Adrenal gland (tissue), 9 donors: ENCODE measurements at regions not wholly inside any gene's neighbourhood (a gene's known extent, or its start where the extent isn't known, plus 50 kb on each side); places are given as distances from the start of the nearest gene placed in this dataset.
A peak's percentile ranks its signal among the peaks of the same experiment; 100 is the strongest.

Experiments used
- DNase-seq, 7 donors: peaks; one replicate each; pipeline ENCODE4 v3.0.0-alpha.2; 2019 to 2020
- H3K27ac ChIP-seq, 5 donors: fragments of 200-600 bp; sonication (generic) in 4 of 5; 1 replicate in 3 of 5; 2 replicates in 2 of 5; pipeline versions ENCODE4 v1.5.1 to v1.8.0; 2016 to 2020; ENCODE audit warnings: mild to moderate bottlenecking in 1 of 5
- H3K27me3 ChIP-seq: fragments of 200-600 bp; 2 replicates; pipeline ENCODE4 v1.8.0; 2021
- H3K36me3 ChIP-seq, 2 donors: fragments of 200-600 bp; replicated peaks in 1 of 2; 1 replicate in 1 of 2; 2 replicates in 1 of 2; pipeline versions ENCODE4 v1.5.1 to v1.8.0; 2018 to 2022
- H3K4me1 ChIP-seq, 2 donors: fragments of 200-600 bp; replicated peaks in 1 of 2; 1 replicate in 1 of 2; 2 replicates in 1 of 2; pipeline versions ENCODE4 v1.5.1 to v1.8.0; 2018 to 2021
- H3K4me3 ChIP-seq, 4 donors: fragments of 200-600 bp; sonication (generic) in 3 of 4; one replicate each; pipeline ENCODE4 v1.5.1; 2016 to 2018
- H3K9me3 ChIP-seq, 3 donors: fragments of 200-600 bp; sonication (generic) in 1 of 3; replicated peaks in 1 of 3; 1 replicate in 2 of 3; 2 replicates in 1 of 3; pipeline versions ENCODE4 v1.5.1 to v1.8.0; 2016 to 2021
- POLR2A ChIP-seq, 2 donors: fragments of 450-650 bp; IDR thresholded peaks; one replicate each; pipeline ENCODE4 v1.6.1; 2017; ENCODE audit warnings: antibody characterized with exemption in 2 of 2, mild to moderate bottlenecking in 2 of 2, moderate library complexity in 1 of 2
- WGBS, 4 donors: extraction: QIAGEN DNeasy Blood & Tissue Kit in 2 of 4; methylation state at CpG; one replicate each; pipeline versions ENCODE4 v1.1.5 to v1.1.7; 2013 to 2017; 5-methylcytosine and 5-hydroxymethylcytosine counted together
- intact Hi-C, 2 donors: fragments of 100-400 bp; cut with DNase I; formaldehyde crosslinking; loops; one replicate each; pipeline versions ENCODE4 v1.14.1 to v1.15.0; 2022 to 2023
- TF ChIP-seq, protein P1 (sequence below), 6 experiments: fragments of 450-650 bp in 4 of 6; fragments of 200-600 bp in 2 of 6; sonication (generic) in 1 of 6; IDR thresholded peaks; 1 replicate in 5 of 6; 2 replicates in 1 of 6; pipeline versions ENCODE4 v1.5.1 to v1.8.0; 2016 to 2021; ENCODE audit warnings: antibody characterized with exemption in 6 of 6, mild to moderate bottlenecking in 2 of 6, moderate library complexity in 1 of 6
- donor health status: healthy with polysubstance abuse.
- donor health status: Bipolar disorder and iron deficiency.
- donor health status: DM: yes; HTN: yes; CAD: no.
- donor health status: DM: no; HTN: no; CAD: no.
- donor health status: DM: no; HTN: no; CAD: no.

DNA sequence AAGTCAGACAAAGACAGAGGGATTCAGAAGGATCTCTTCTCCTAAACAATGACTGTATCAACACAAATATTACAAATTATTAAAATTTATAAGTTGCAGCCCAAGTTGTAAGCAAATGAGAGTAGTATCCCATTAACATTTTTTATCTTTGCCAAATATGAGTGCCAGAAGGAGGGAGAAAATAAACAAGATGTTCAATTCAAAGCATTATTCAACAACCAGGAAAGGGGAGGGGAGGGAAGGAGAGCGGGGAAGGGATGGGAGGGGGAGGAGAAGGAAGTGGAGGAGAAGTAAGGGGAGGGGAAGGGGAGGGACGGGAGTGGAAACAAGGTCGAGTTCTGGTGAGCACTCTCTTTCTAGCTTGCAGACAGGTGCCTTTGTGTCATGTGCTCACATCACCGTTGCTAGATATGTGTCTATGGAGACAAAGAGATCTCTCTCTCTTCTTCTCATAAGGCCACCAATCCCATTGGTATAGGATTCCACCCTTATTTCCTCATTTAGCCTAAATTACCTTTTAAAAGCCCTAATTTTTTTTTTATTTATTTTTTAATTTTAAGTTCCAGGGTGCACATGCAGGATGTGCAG, 679.6 kb upstream of the CHAC2 start:
- Histone ChIP-seq H3K27ac (no peak overlapping the region), H3K9me3 (no peaks in the 10 kb centered on the region), H3K36me3 (no peaks in the 10 kb centered on the region), H3K4me3 (no peak overlapping the region), H3K4me1 (no peaks in the 10 kb centered on the region), H3K27me3 (no peaks in the 10 kb centered on the region)
- no peak for DNase-seq
- 53 to 69% (median 59%) methylated on average over 4 of the region's 4 CpGs for WGBS, 4 donors
- TF ChIP-seq, protein P1, sequence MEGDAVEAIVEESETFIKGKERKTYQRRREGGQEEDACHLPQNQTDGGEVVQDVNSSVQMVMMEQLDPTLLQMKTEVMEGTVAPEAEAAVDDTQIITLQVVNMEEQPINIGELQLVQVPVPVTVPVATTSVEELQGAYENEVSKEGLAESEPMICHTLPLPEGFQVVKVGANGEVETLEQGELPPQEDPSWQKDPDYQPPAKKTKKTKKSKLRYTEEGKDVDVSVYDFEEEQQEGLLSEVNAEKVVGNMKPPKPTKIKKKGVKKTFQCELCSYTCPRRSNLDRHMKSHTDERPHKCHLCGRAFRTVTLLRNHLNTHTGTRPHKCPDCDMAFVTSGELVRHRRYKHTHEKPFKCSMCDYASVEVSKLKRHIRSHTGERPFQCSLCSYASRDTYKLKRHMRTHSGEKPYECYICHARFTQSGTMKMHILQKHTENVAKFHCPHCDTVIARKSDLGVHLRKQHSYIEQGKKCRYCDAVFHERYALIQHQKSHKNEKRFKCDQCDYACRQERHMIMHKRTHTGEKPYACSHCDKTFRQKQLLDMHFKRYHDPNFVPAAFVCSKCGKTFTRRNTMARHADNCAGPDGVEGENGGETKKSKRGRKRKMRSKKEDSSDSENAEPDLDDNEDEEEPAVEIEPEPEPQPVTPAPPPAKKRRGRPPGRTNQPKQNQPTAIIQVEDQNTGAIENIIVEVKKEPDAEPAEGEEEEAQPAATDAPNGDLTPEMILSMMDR (IDR thresholded peaks at IDR 0.05), result no peak
- no peak for TF ChIP-seq POLR2A (IDR thresholded peaks at IDR 0.05)
- intact Hi-C loops, result no loop called here

DNA sequence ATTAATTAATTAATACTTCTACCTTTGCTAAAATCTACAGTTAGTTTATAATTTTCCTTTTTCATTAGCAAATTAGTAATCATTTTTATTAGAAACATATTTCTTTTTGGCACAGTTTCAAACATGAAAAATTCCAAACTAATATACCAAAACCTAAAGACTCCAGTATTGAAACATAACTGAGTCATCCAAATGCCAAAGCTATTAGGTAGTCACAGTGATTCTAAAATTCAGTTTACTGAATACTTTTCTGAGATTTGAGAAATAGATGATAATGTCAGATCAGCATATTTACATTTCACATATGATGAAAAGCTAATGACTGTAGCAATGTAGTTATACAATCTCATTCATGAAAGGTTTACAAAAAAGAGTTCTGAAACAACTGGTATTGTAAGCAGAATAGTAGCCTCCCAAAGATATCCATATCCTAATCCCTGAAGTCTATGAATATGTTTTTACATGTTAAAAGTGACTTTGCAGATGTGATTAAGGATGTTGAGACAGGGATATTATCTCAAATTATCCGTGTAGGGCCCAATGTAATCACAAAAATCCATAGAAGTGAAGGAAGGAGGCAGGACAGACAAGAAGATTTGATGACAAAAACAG, 680.2 kb upstream of the CHAC2 start:
- Histone ChIP-seq H3K27ac (no peak overlapping the region), H3K36me3 (no peaks in the 10 kb centered on the region), H3K4me3 (no peak overlapping the region), H3K4me1 (no peaks in the 10 kb centered on the region), H3K27me3 (no peaks in the 10 kb centered on the region), H3K9me3 (no peaks in the 10 kb centered on the region)
- no peak for DNase-seq
- no peak for TF ChIP-seq POLR2A (IDR thresholded peaks at IDR 0.05)
- TF ChIP-seq, protein P1 (IDR thresholded peaks at IDR 0.05), result no peak
- intact Hi-C loops, result no loop called here
- WGBS, 4 donors, result 57 to 70% (median 61%) methylated on average over 1 of the region's 1 CpG

DNA sequence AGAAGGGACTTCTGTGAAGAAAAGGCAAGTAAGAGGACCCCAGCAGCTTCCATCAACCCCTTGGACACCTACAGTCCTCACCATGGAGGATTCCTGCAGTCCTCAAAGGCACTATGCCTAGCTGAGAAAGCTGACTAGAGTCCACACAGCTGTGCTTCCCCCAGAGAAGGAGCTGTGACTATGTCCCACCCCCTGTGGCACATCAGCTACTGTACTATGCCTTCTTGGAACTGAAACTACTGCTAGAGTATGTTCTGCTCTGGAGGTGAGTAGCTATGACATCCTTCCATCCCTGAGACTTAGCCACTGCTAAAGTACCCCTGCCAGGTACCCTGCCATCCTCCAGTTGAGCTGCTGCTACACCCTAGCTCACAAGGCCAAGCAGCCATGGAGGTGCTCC, 690.2 kb upstream of the CHAC2 start:
- no peak for DNase-seq
- intact Hi-C loops, result no loop called here
- TF ChIP-seq, protein P1 (IDR thresholded peaks at IDR 0.05), result no peak
- TF ChIP-seq POLR2A (IDR thresholded peaks at IDR 0.05), result no peak
- Histone ChIP-seq H3K36me3 (no peaks in the 10 kb centered on the region), H3K4me3 (no peak overlapping the region), H3K27ac (no peak overlapping the region), H3K4me1 (no peaks in the 10 kb centered on the region), H3K27me3 (no peaks in the 10 kb centered on the region), H3K9me3 (no peaks in the 10 kb centered on the region)

DNA sequence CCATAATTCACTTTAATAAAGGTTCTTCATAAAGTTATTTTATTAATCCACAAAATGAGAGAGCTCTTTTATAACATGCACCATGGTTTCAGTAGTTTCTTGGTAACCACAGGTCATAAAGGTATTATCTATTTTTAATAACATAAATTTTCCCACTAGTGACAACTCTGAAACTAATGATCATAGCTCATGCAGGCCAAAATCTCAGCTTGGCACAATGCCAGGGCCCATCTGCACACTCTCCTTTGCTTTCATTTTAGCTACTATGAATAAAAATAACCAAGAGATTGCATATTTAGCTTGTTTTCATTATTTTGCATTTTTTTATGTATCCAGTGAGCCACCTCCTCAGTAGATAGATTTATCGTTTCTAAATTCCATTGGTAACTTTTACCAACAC, 691.8 kb upstream of the CHAC2 start:
- Histone ChIP-seq H3K36me3 (no peaks in the 10 kb centered on the region), H3K4me1 (no peaks in the 10 kb centered on the region), H3K27me3 (no peaks in the 10 kb centered on the region), H3K27ac (no peak overlapping the region), H3K4me3 (no peak overlapping the region), H3K9me3 (no peaks in the 10 kb centered on the region)
- peak in 2 of 7 donors; percentile 5 to 21 for DNase-seq
- intact Hi-C loops, result no loop called here
- WGBS, 4 donors, result 58 to 83% (median 72%) methylated on average over 1 of the region's 1 CpG
- no peak for TF ChIP-seq POLR2A (IDR thresholded peaks at IDR 0.05)
- TF ChIP-seq, protein P1 (IDR thresholded peaks at IDR 0.05), result no peak
